HK-2 (cell line): ENCODE measurements at regions not wholly inside any gene's neighbourhood (a gene's known extent, or its start where the extent isn't known, plus 50 kb on each side); places are given as distances from the start of the nearest gene placed in this dataset.

Source experiments
- DNase-seq: peaks from one replicate; pipeline ENCODE4 v3.0.0-alpha.2; 2018; ENCODE audit not compliant: unreplicated experiment

DNA sequence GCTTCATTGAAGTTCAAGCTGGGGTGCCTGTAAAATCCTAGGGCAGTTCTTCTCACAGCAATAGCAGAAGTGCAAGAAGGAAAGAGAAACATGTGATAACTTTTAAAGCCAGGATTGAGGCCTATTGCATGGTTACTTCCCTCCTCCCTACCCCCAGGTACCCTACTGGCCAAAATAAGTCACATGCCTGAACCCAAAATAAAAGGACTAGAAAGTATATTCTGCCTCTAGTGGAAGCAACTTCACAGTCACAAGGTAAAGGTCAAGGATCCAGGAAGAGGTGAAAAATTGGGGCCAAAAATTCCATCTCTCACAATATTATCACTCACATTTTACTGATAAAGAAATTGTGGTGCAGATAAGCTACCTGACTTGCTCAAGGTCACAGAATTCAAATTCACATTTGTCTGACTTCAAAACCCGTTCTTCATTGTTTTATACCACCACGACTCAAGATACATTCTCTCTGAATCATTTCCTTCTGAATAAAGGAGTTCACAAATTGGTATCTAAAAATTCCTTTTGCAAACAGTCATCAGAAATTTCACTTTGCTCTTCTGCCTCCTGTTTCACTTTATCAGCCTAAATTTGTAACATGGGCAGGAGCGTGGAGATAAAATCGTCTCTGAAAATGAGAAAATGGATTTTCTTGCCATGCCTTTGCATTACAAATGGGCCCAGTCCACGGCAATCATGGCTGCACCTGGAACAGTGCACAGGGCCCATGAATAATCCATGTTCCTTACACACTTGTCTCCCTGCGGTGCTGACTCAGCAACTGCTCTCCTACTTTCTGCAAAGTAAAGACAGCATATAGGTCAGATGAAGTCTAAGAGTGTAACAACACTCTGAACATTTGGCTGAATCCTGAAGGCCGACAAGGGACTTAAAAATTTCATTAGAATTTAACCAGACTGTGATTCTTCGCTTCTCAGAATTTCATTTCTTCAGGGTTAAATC is 485.3 kb upstream of the NFIA start:
- no peak for DNase-seq

DNA sequence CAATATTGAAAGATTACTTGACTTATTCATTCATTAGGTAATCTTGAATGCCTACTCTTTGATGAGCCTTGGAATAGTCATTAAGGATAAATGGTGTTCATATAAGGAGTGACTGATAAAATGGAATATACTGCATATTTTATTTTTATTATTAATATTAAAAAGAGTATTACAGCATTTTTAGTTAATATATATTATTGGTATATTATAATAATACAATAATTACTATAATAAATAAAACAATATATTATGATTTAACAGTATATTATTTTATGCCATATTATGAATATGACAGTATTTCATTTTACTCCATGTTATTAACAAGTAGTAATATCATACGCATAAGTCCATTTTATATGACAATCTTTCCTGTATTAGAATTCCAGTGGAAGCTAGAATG is 490.8 kb upstream of the NFIA start:
- DNase-seq: no peak

DNA sequence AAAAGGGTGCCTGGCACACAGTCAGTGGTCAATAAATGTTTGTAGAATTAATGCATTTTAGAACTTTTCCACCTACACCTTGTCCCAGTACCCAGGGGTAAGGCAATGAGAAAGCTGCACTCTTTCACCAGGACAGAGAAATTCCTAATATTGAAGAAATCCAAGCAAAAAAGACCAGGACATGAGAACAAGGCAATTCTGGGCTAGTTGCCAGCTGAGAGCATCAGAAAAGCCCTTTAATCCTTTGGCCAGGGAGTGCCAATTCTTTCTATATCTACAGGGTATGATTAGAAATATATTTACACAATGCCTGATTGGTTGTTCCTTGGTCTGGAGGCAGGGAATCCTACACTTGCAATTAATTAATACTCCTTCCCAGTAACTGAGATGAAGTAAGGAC is 492.4 kb upstream of the NFIA start:
- DNase-seq: no peak

DNA sequence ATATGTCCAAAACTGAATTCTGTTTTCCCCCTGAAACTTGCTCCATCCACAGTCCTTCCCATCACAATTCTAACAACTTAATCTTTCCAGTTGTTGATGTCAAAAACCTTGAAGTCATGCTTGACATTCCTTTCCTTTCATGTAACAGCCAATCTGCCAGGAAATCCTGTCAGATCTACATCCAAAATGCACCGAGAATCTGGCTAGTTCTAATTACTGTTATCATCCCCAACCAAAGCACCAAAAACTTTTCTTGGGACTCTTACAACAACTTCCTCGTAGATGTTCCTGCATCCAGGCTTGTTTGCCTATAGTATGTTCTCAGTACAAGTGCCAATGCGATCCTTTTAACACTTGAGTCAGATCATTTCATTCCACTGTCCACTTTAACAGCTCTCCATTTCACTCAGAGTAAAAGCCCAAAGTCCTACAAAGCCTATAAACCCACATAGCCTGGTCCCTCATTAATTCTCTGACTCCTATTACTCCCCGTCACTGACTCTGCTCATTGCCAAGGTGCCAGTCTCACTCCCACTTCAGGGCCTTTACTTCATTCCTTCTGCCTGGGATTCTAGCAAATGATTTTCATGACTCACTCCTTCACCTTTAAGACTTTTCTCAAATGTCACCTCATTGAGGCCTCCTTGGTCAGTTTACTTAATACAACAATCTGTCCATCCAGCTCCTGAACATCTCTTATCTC is 493.2 kb upstream of the NFIA start:
- DNase-seq: no peak

DNA sequence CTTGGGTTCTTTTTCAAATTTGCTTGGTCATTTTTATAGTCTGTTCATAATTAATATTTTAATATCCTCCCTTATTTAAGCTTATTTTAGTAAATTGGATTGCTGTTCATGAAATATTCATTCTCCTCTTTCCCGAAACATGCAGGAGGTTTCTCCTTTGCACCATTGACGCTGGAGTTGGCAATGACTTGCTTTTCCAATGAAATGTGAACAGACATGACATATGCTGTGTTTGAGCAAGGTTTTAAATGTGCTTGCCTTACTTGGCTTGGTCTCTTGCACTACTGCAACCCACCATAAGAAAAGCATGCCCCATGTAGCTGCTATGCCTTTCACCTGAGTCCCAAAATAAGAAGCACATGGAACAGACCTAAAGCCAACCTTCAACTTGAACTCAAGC is 498.0 kb upstream of the NFIA start:
- no peak for DNase-seq

DNA sequence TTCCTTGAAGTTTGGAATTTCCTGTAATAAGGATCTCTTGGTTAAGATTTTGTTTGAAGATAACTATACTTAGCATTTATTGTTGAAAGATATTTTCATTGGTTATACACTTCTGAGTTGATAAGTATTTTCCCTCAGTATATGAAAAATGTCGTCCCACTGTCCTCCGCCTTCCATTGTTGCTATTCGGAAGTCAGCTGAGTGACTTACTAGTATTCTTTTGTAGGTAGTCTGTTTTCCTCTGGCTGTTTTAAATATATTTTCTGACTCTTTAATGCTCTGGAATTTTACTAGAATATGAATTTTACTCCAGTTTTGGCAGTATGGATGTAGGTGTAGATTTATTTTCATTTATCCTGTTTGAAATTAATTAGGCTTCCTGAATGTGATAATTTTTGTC is 498.7 kb upstream of the NFIA start:
- no peak for DNase-seq

DNA sequence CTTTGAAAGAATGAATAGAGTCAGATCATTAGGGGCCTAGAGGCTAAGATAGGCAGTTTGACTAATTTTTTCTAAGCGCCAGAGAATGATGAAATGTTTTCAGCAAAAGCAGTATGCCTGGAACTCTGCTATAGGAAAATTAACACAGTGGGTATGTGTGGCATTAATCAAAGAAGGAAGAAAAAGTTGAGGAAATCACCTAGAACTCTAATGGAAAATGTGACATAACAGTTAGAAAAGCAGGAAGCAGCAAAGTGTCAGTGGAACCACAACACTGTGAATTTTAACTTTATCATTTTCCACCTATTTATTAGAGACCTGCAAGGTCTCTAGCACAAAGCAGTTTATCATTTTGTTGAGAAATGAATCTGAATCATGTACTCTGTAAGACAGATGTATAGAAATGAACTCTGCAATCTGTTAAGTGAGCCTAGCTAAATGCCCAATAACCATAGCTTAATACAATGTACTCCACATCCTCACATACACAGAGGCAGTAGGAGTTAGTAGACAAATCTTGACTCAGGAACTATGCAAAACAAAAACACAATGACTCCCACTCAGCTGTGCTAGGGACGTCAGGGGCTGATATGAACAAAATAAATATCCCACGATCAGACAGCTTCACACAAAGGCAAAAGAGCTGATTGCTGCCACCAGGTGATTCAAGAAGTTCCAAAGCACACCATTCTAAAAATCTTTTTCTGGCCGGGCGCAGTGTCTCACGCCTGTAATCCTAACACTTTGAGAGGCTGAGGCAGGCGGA is 500.7 kb upstream of the NFIA start:
- no peak for DNase-seq

DNA sequence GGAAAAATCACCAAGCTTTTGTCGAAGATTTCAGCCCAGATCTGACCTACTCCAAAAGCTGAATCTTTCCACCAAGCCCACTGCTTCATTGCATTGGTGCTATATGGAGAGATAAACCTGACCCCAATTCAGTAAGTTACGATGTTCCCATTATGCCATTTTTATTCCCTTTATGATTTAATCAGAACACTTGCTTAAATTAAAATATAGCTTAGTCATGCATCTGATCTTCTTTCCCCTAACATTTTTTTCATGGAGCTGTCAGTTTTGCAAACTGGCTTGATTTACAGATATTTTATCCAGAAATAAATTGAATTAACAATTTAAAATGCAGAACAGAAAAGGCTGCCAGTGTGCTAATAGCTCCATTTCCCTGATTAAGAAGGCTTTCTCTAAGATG is 503.5 kb upstream of the C1orf87 start:
- DNase-seq: no peak

DNA sequence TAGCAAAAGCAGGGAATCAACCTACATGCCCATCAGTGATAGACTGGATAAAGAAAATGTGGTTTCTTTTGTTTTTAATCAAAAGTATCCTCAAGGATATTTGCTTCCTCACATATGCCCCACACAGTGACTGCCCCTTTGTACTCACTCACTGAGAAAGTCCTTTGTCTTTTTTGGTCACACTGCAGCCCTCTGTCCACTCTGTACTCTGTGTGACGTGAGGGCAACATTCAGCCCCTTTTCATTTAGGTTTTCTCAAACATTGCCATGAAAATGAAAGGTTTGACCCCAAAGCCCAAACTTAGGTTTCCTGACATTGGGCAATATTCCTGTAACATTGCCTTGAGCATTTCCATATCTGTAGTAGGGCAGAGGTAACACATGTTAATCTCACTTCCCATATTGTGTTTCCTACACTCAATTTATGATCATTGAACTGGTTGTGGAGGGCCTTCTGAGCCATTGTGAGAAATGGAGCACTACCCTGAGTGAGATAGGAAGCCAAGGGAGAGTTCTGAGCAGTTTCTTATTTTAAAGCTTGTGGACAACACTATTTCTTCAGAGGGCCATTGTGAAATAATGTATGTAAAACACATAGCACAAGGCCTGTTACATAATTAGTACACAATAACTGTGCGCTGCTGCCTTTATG is 501.9 kb upstream of the C1orf87 start:
- DNase-seq: no peak

DNA sequence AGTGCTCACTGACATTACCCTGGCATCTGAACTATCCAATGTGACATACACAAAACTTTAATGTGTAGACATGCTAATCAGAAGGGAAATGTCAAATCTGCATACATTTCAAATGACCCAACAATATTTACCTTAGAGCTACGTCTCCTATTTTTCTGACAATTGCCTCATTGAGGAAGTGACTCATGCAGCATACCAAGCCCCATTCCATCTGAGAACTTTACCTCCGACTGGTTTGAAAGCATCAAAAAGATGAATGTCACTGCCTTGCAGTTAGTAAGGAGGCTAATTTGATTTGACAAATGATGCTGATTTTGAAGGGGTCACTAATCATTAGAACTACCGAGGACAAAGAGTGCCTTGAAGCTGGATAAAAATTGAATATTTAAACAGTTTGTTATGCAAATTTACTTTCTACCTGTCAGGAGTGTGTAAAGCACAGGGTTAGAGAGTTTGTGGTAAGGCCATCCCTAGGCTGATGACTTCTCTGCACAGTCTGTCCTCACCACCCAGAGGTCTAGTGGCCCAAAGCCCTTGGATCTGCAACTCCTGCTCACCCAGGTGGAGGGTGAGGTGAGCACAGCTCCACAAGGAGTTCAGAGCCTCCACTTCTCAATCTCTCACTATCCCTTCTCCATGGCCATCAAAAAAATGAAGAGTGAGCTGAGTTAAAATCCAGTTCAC is 500.3 kb upstream of the C1orf87 start:
- DNase-seq: no peak

DNA sequence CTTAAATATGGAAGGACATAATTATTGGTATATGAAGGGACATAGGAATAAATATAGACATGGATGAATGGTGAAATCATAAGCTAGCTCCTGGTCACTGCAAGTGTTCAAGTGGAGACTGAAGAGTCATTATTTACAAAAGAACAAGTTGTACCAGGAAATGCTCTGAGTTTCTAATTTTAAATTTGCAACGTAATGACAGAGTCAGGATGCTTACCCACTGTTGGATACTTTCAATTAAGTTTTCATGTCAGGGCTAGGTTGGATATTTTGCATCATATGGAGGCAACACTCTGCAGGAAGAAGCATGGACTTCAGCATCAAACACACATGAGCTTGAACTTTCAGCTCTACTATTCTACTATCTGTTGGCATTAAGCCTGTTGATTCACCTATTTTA is 499.6 kb upstream of the C1orf87 start:
- no peak for DNase-seq

DNA sequence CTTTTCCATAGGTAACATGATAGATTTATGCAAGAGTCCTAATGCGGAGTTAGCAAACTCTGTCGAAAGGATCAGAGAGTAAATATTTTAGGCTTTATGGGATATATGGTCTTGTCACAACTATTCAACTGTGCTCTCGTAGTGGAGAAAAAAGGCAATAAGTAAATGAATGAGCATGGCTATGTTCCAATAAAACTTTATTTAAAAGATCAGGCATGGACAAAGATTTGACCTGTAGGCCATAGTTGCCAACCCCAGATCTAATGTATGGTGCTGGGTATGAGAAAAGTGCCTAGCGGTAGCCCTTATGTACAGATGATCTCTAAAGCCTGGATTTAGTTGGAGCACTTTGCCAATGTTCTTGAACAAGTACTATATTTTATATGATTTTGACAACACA is 498.8 kb upstream of the C1orf87 start:
- DNase-seq: no peak

DNA sequence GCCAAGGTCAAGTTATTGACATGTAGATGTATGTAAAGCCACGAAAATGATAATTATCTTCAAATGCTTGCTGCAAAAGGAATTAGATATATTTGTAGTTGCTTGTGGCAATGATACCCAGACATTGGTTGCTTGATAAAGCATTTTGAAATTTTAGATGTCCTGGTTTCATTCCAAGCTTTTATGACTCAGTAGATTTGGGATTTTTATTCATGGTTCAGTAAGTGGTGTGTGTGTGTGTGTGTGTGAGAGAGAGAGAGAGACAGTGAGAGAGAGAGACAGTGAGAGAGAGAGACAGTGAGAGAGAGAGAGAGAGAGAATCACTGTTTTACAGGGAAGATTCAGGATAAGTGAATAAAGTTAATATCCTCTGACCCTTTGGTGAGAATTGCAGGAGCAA is 498.2 kb upstream of the C1orf87 start:
- no peak for DNase-seq

DNA sequence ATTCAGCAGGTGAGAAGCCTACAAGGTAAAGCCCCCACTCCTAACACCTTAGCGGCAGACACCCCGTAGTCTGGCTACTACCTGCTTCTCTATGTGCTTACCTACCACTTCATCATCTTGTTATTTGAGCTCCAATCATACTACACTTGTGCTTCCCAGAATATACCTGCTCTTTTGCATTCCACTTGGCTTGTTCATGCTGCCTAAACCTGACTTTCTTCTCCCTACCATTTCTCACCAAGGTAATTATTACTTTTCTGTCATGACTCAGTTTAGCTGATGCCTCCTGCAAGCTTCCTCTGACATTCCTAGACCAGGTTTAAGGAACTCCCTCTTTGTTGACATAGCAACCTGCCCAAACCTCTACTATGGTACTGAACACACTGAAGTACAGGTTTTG is 495.6 kb upstream of the C1orf87 start:
- DNase-seq: no peak

DNA sequence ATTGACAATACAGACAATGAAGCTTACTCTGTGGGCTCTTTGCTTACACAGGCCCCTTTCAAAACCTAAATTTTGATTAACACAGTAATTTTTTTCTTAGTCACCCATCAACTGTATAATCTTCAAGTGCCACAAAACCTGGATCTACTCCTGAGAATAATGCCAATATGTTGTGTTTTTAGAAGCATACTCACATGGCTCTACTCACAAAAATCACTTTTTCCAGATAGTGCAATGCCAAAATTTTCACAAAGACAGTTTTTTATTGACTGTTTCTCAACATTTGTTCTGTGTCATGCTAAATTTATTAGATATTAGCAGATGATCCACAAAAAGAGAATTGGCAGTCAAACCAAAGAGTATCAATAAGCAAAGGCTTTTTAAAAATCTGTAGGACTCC is 493.7 kb upstream of the C1orf87 start:
- no peak for DNase-seq

DNA sequence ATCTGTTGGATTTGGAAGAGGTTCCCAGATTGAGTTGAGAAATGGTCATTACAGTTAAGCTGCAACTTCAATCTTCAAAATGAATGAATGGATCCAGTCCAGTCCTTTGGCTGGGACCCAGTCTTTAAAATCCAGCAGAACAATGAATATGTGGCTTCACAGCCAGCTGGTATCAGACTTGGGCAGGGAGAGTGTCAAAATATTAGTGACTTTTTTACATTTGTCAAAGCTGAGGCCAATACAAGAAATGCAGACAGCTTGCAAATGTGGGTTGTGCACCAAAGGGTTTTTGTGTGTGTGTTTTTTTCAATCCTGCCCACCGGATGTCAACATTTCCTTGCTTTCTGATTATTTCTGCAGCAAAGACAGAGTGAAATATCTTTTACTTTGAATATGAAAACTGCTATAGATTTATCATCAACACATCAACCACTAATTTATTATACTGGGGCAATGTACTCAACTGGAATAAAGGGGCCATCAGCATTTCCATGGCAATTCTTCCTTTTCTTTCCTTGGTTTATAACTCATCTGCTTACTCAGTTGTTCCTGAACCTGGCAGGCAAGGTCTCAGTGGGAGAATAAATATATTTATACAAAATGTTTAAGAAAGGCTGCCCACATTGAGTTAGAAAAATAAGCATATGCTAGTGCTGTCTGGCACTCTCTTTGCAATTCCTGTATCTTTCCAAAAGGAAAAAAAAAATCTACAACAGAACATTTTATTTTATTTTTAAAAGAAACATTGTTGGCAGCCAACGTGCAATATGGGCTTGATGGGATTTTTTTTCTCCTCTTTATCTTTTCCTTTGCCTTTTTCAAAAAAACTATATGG is 491.6 kb upstream of the C1orf87 start:
- no peak for DNase-seq

DNA sequence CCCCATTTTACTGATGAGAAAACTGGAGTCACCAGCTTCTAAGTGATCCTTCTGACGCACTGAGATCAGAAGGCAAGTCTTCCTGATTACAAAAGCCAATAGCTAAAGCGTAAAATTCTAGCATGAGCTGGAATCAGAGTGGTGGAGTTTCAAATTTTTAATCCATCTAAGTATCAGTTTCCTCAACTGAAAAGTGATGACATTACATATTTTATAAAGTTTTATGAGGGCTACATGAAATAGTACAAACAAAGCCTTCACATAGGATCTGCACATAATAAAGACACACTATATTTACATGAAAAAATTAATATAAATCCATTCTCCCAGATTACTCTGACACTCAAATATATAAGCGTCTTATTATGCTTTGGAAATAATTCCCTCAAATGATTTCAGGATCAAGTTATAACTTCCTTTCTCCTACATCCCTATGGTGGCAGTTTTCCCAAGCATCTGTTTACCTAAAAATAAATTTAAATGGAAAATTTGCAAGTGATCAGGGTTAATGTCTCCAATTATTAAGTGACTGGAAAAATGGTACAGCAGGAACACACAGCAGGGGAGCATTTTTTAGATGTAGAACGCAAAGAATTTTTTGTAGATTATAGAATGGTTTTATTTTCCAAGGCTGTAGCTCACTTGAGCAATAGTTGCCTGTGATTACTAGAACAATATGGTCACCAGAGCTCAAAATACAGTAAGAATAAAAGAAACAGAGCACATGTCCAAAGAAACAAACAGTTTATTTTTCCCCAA is 490.4 kb upstream of the C1orf87 start:
- DNase-seq: no peak

DNA sequence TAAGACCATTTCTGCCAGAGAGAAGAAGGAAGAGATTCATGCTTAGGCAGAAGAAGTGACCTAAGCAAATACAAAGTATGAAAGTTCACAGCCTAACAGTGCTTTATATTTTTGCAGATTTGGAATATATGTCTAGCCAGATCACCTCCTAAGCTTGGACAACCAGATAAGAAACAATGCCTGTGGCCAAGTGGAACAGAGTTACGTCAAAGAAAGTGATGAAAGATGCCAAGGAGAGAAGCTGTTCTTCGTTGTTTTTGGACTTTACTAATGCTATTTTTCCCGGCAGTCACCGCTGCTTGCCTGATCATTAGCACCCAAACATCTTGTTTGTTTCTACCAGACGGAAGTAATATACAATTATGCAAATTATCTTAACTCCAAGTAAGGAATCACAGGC is 489.2 kb upstream of the C1orf87 start:
- DNase-seq: no peak

DNA sequence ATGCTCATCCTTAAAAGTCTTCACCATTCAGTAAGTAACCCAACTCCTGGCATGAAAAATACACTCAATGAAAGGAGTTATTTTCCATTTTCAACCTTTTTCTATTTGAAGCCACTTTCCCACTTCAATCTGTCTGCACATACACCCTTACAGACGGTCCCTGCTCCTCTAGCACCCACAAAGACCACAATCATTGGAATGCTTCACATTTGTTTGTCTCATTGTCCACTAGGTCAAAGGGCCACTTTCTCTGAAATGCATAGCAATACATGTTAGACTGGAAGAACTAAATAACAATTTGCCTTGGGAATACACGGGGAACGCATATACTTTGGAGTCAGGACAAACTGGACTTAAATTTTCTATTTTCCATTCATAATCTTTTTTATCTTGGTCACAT is 487.1 kb upstream of the C1orf87 start:
- no peak for DNase-seq

DNA sequence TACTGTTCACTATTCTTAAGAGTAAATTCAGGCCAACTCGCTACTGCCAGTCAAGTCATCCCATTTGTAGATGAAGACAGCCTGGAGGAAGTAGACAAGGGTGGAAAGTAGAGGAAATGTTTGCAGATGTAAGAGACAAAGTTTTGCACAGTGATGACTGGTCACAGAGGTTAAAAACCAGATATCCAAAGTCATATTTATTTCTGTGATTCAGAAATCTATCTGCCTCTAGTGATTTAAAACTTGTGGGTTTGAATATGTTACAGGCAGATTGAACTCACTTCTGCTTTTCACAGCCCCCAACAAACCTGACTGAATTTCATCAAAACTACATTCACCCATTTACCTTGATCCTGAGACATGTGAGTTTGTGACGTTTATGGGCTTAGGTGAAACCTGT is 484.7 kb upstream of the C1orf87 start:
- no peak for DNase-seq
